HEK293T (cell line): ENCODE measurements at regions not wholly inside any gene's neighbourhood (a gene's known extent, or its start where the extent isn't known, plus 50 kb on each side); places are given as distances from the start of the nearest gene placed in this dataset.

Experiments
- CTCF ChIA-PET: fragments of 350-600 bp; formaldehyde crosslinking; extraction: SDS; loops from one replicate; lab custom pipeline; 2021; ENCODE audit warnings: antibody characterized with exemption, inconsistent platforms; lab: Yijun Ruan, JAX
- POLR2A ChIA-PET: fragments of 350-600 bp; formaldehyde crosslinking; extraction: SDS; loops from one replicate; lab custom pipeline; 2020; ENCODE audit warnings: antibody characterized with exemption, inconsistent platforms; lab: Yijun Ruan, JAX
- DNase-seq: peaks from one replicate; pipeline ENCODE4 v3.0.0; 2012; ENCODE audit warnings: mixed read lengths; ENCODE audit errors: extremely low spot score
- ARNT ChIP-seq: fragments of 450-650 bp; IDR thresholded peaks from 2 replicates; pipeline ENCODE4 v1.6.1; 2017; ENCODE audit warnings: mild to moderate bottlenecking
- BHLHE40 ChIP-seq: fragments of 450-650 bp; IDR thresholded peaks from 2 replicates; pipeline ENCODE4 v1.6.1; 2016; ENCODE audit warnings: mild to moderate bottlenecking, moderate library complexity, borderline replicate concordance
- CTBP1 ChIP-seq: fragments of 450-650 bp; IDR thresholded peaks from 2 replicates; pipeline ENCODE4 v1.6.1; 2016; ENCODE audit warnings: borderline replicate concordance
- ELF4 ChIP-seq: fragments of 450-650 bp; IDR thresholded peaks from 2 replicates; pipeline ENCODE4 v1.6.1; 2017; ENCODE audit warnings: antibody characterized with exemption
- FOXA1 ChIP-seq: fragments of 450-650 bp; IDR thresholded peaks from 2 replicates; pipeline ENCODE4 v1.6.1; 2016; ENCODE audit warnings: mild to moderate bottlenecking
- FOXK2 ChIP-seq: fragments of 450-650 bp; IDR thresholded peaks from 2 replicates; pipeline ENCODE4 v1.6.1; 2016; ENCODE audit warnings: mild to moderate bottlenecking
- FOXM1 ChIP-seq: fragments of 450-650 bp; IDR thresholded peaks from 2 replicates; pipeline ENCODE4 v1.6.1; 2017; ENCODE audit warnings: mild to moderate bottlenecking, borderline replicate concordance
- HDGF ChIP-seq: fragments of 450-650 bp; IDR thresholded peaks from 2 replicates; pipeline ENCODE4 v1.6.1; 2017; ENCODE audit warnings: antibody characterized with exemption, borderline replicate concordance
- L3MBTL2 ChIP-seq: fragments of 450-650 bp; conservative IDR thresholded peaks from 2 replicates; pipeline ENCODE4 v1.6.1; 2016; ENCODE audit warnings: mild to moderate bottlenecking
- LEF1 ChIP-seq: fragments of 450-650 bp; IDR thresholded peaks from 2 replicates; pipeline ENCODE4 v1.6.1; 2017; ENCODE audit warnings: mild to moderate bottlenecking, borderline replicate concordance
- NFRKB ChIP-seq: fragments of 450-650 bp; IDR thresholded peaks from 2 replicates; pipeline ENCODE4 v1.6.1; 2016; ENCODE audit warnings: mild to moderate bottlenecking, moderate library complexity
- SP1 ChIP-seq: fragments of 450-650 bp; IDR thresholded peaks from 2 replicates; pipeline ENCODE4 v1.6.1; 2017
- SUZ12 ChIP-seq: fragments of 450-650 bp; IDR thresholded peaks from 2 replicates; pipeline ENCODE4 v1.6.1; 2016; ENCODE audit warnings: mild to moderate bottlenecking
- TARDBP ChIP-seq: fragments of 450-650 bp; IDR thresholded peaks from 2 replicates; pipeline ENCODE4 v1.6.1; 2016
- ZNF384 ChIP-seq: fragments of 450-650 bp; IDR thresholded peaks from 2 replicates; pipeline ENCODE4 v1.6.1; 2016
- TF ChIP-seq, protein P1 (sequence below): fragments of 450-650 bp; IDR thresholded peaks from 2 replicates; pipeline ENCODE4 v1.6.1; 2016

- ChIA-PET POLR2A (no interaction called here), CTCF (no interaction called here)
- no peak for DNase-seq
- TF ChIP-seq NFRKB (no peak), HDGF (no peak), SP1 (no peak), ZNF384 (no peak), FOXA1 (no peak), FOXK2 (no peak), SUZ12 (no peak), CTBP1 (no peak), ELF4 (no peak), TARDBP (no peak), LEF1 (no peak), ARNT (no peak)
- TF ChIP-seq, protein P1, sequence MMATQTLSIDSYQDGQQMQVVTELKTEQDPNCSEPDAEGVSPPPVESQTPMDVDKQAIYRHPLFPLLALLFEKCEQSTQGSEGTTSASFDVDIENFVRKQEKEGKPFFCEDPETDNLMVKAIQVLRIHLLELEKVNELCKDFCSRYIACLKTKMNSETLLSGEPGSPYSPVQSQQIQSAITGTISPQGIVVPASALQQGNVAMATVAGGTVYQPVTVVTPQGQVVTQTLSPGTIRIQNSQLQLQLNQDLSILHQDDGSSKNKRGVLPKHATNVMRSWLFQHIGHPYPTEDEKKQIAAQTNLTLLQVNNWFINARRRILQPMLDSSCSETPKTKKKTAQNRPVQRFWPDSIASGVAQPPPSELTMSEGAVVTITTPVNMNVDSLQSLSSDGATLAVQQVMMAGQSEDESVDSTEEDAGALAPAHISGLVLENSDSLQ, result no peak
Measured at GRCh38 chr14:50055461-50056228, 60.7 kb downstream of the VCPKMT start.

DNA sequence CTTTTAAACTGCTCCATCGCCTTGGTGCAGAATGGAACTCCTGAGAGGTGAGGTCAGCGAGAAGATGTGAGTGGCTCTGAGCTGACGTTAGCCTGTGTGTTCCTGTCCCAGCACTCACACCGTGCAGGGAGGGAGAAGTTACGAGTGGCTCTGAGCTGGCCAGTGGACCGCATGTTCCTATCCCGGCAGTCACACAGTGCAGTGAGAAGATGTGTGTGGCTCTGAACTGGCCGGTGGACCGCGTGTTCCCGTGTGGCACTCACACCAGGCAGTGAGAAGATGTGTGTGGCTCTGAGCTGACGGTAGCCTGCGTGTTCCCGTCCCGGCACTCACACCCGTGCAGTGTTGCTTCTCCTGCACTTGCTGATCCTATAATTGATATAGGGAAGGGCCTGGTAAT, 59.9 kb downstream of the VCPKMT start:
- no peak for TF ChIP-seq SUZ12
- no peak for TF ChIP-seq BHLHE40
- no peak for TF ChIP-seq ELF4
- TF ChIP-seq FOXM1, result no peak
- no peak for TF ChIP-seq HDGF
- TF ChIP-seq ARNT, result no peak
- TF ChIP-seq CTBP1, result no peak
- TF ChIP-seq LEF1, result no peak
- no peak for TF ChIP-seq FOXK2
- no peak for TF ChIP-seq FOXA1
- TF ChIP-seq ZNF384, result no peak
- TF ChIP-seq, protein P1, result no peak
- no peak for TF ChIP-seq TARDBP
- TF ChIP-seq NFRKB, result no peak
- TF ChIP-seq L3MBTL2, result no peak
- TF ChIP-seq SP1, result no peak
- CTCF ChIA-PET, result interaction anchor here (0.6 to 0.7 kb wide), 2 partner anchors 196 to 509 kb away, joined by 3 read pairs; no protein-coding TSS in a partner anchor
- no peak for DNase-seq
- POLR2A ChIA-PET, result no interaction called here

GRCh38 chr14:50057331-50057730, 59.0 kb downstream of the VCPKMT start:
- TF ChIP-seq BHLHE40 (no peak), SP1 (no peak), FOXM1 (no peak), SUZ12 (no peak), FOXK2 (no peak)
- TF ChIP-seq, protein P1, result no peak
- DNase-seq, result no peak
- POLR2A ChIA-PET, result no interaction called here
- CTCF ChIA-PET, result no interaction called here

DNA sequence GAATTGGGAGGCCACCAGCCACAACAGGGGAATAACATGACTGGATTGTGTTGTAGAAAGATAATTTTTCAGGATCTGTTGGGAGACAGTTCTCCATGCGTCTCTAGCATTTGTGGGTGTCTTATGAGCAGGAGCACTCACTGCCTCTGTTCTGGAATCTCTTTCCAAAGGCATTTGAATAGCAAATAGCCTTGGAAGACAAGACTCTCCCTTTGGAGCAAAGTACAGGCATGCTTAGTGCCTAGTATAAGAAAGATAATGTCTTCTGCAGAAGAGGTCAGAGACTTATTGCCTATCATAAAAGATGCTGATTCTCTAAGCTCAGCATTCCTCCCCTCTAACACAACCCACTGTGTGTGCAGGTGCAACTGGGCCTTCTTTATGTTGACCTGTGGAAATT, 58.3 kb downstream of the VCPKMT start:
- POLR2A ChIA-PET, result no interaction called here
- CTCF ChIA-PET, result no interaction called here
- no peak for DNase-seq

More for the DNA sequence above, 58.3 kb downstream of the VCPKMT start:
- TF ChIP-seq L3MBTL2 (no peak), SP1 (no peak), TARDBP (no peak), BHLHE40 (no peak), ELF4 (no peak), NFRKB (no peak), FOXK2 (no peak), FOXM1 (no peak), LEF1 (no peak), HDGF (no peak), FOXA1 (no peak), CTBP1 (no peak), SUZ12 (no peak), ARNT (no peak), ZNF384 (no peak)
- TF ChIP-seq, protein P1, result no peak
